CD14-positive monocyte (primary cell): ENCODE measurements at regions not wholly inside any gene's neighbourhood (a gene's known extent, or its start where the extent isn't known, plus 50 kb on each side); places are given as distances from the start of the nearest gene placed in this dataset.

Experiments
- DNase-seq, 3 donors: peaks; one replicate each; pipeline ENCODE4 v3.0.0-alpha.2; 2011 to 2022
- H2AFZ ChIP-seq: 2 replicates; pipeline ENCODE4 v1.6.0; 2012; ENCODE audit warnings: mild to moderate bottlenecking, low read depth, low read length, inconsistent platforms; ENCODE audit not compliant: insufficient read depth, poor library complexity, severe bottlenecking
- H3K27ac ChIP-seq, 2 donors: 1 replicate in 1 of 2; 2 replicates in 1 of 2; pipeline ENCODE4 v1.5.1; 2012 to 2013; ENCODE audit warnings: low read length in 2 of 2, control low read depth in 1 of 2, inconsistent platforms in 1 of 2, low read depth in 1 of 2, mild to moderate bottlenecking in 1 of 2
- H3K27me3 ChIP-seq, 2 donors: one replicate each; pipeline versions ENCODE4 v1.6.0 to v1.6.1; 2011 to 2013; ENCODE audit warnings: low read length in 2 of 2; ENCODE audit not compliant: control insufficient read depth in 2 of 2, insufficient read depth in 2 of 2
- H3K36me3 ChIP-seq, 2 donors: replicated peaks in 1 of 2; 1 replicate in 1 of 2; 2 replicates in 1 of 2; pipeline versions ENCODE4 v1.5.1 to v1.6.1; 2012 to 2013; ENCODE audit warnings: low read length in 2 of 2, control low read depth in 1 of 2, inconsistent platforms in 1 of 2, mild to moderate bottlenecking in 1 of 2; ENCODE audit not compliant: insufficient read depth in 2 of 2, control insufficient read depth in 1 of 2
- H3K4me1 ChIP-seq, 2 donors: 1 replicate in 1 of 2; 2 replicates in 1 of 2; pipeline versions ENCODE4 v1.5.1 to v1.6.1; 2012 to 2013; ENCODE audit warnings: low read length in 2 of 2, control low read depth in 1 of 2, inconsistent platforms in 1 of 2, mild to moderate bottlenecking in 1 of 2, moderate library complexity in 1 of 2; ENCODE audit not compliant: insufficient read depth in 2 of 2, control insufficient read depth in 1 of 2
- H3K4me2 ChIP-seq: replicated peaks from 2 replicates; pipeline ENCODE3; 2012; ENCODE audit warnings: low read length, moderate library complexity, mild to moderate bottlenecking; ENCODE audit not compliant: poor library complexity, severe bottlenecking; ENCODE audit errors: extremely low read depth
- H3K4me3 ChIP-seq, 3 experiments: fragments of 200-600 bp in 1 of 3; sonication (generic) in 1 of 3; replicated peaks in 1 of 3; 1 replicate in 2 of 3; 2 replicates in 1 of 3; pipeline ENCODE4 v1.5.1; 2011 to 2013; ENCODE audit warnings: low read length in 3 of 3, mild to moderate bottlenecking in 3 of 3, control low read depth in 2 of 3, low read depth in 2 of 3, inconsistent platforms in 1 of 3, moderate library complexity in 1 of 3
- H3K79me2 ChIP-seq: 2 replicates; pipeline ENCODE4 v1.6.0; 2012; ENCODE audit warnings: mild to moderate bottlenecking, control low read depth, inconsistent platforms, low read length, moderate library complexity; ENCODE audit not compliant: insufficient read depth
- H3K9ac ChIP-seq: 2 replicates; pipeline ENCODE4 v1.6.0; 2017; ENCODE audit warnings: low read length, mild to moderate bottlenecking; ENCODE audit not compliant: insufficient read depth, poor library complexity, severe bottlenecking
- H3K9me3 ChIP-seq, 2 donors: replicated peaks in 1 of 2; 1 replicate in 1 of 2; 2 replicates in 1 of 2; pipeline versions ENCODE4 v1.5.1 to v1.6.1; 2012 to 2013; ENCODE audit warnings: low read length in 2 of 2, control low read depth in 1 of 2; ENCODE audit not compliant: control insufficient read depth in 1 of 2, insufficient read depth in 1 of 2
- H4K20me1 ChIP-seq: 2 replicates; pipeline ENCODE4 v1.6.0; 2012; ENCODE audit warnings: mild to moderate bottlenecking, low read length, control low read depth, moderate library complexity; ENCODE audit not compliant: insufficient read depth
- H3K27ac Mint-ChIP-seq, 7 donors: one replicate each; pipeline ENCODE4 v1.8.0; 2020; ENCODE audit warnings: mild to moderate bottlenecking in 7 of 7, mixed read lengths in 7 of 7, moderate library complexity in 6 of 7, inconsistent platforms in 2 of 7
- H3K27me3 Mint-ChIP-seq, 3 donors: one replicate each; pipeline ENCODE4 v1.8.0; 2021 to 2022; ENCODE audit warnings: low read depth in 3 of 3, mild to moderate bottlenecking in 3 of 3, mixed read lengths in 3 of 3, moderate library complexity in 3 of 3, inconsistent platforms in 1 of 3
- H3K36me3 Mint-ChIP-seq, 2 donors: one replicate each; pipeline ENCODE4 v1.8.0; 2020; ENCODE audit warnings: mixed read lengths in 2 of 2, inconsistent platforms in 1 of 2, mild to moderate bottlenecking in 1 of 2
- H3K4me1 Mint-ChIP-seq: one replicate; pipeline ENCODE4 v1.8.0; 2020; ENCODE audit warnings: mild to moderate bottlenecking, mixed read lengths
- H3K4me3 Mint-ChIP-seq, 2 donors: one replicate each; pipeline ENCODE4 v1.8.0; 2020; ENCODE audit warnings: mild to moderate bottlenecking in 2 of 2, mixed read lengths in 2 of 2, moderate library complexity in 1 of 2
- H3K9me3 Mint-ChIP-seq, 7 donors: one replicate each; pipeline ENCODE4 v1.8.0; 2020 to 2022; ENCODE audit warnings: mixed read lengths in 7 of 7, mild to moderate bottlenecking in 6 of 7, moderate library complexity in 6 of 7, inconsistent platforms in 2 of 7
- WGBS: methylation state at CpG from one replicate; pipeline ENCODE4 v1.1.5; 2013; ENCODE audit warnings: missing lambda C conversion rate; ENCODE audit not compliant: insufficient coverage; 5-methylcytosine and 5-hydroxymethylcytosine counted together
- intact Hi-C, 2 donors: fragments of 100-400 bp; cut with micrococcal nuclease; formaldehyde crosslinking; loops; one replicate each; pipeline versions ENCODE4 v1.15.0 to v1.15.1; 2023
- TF ChIP-seq, protein P1 (sequence below): fragments of 200-600 bp; IDR thresholded peaks from one replicate; pipeline ENCODE4 v1.8.0; 2022; ENCODE audit warnings: antibody characterized with exemption, mild to moderate bottlenecking

DNA sequence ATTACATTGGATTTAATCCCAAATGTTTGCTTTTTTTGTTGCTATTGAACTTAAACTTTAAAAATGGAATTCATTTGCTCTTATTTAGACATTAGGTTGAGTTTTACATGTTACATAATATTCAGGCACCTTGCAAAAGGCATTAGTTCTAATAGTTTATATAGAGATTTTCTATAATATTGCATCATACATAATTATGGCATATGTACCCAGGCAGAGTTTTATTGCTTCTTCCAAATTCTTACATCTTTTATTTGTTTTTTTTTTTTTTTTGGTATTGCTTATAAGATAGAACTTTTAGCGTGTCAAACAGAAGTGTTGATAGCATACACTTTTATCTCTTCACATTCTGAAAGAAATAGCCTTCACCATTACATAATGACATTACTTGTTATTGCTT is 487.7 kb downstream of the GABRG1 start:
- Mint-ChIP-seq H3K27me3 (no peaks in the 10 kb centered on the region), H3K4me3 (no peak overlapping the region), H3K27ac (no peak overlapping the region), H3K4me1 (no peaks in the 10 kb centered on the region), H3K36me3 (no peaks in the 10 kb centered on the region), H3K9me3 (peaks cover 0 to 17% (median 2%) of the 10 kb centered on the region in 7 donors)
- Histone ChIP-seq H3K27me3 (no peaks in the 10 kb centered on the region), H3K4me2 (no peak overlapping the region), H4K20me1 (no peaks in the 10 kb centered on the region), H3K9ac (no peak overlapping the region), H2AFZ (no peak overlapping the region), H3K79me2 (no peaks in the 10 kb centered on the region), H3K9me3 (peaks cover 3 to 5% of the 10 kb centered on the region in 2 donors), H3K36me3 (no peaks in the 10 kb centered on the region), H3K4me1 (no peaks in the 10 kb centered on the region), H3K27ac (no peak overlapping the region), H3K4me3 (no peak overlapping the region)
- DNase-seq, result no peak
- TF ChIP-seq, protein P1, sequence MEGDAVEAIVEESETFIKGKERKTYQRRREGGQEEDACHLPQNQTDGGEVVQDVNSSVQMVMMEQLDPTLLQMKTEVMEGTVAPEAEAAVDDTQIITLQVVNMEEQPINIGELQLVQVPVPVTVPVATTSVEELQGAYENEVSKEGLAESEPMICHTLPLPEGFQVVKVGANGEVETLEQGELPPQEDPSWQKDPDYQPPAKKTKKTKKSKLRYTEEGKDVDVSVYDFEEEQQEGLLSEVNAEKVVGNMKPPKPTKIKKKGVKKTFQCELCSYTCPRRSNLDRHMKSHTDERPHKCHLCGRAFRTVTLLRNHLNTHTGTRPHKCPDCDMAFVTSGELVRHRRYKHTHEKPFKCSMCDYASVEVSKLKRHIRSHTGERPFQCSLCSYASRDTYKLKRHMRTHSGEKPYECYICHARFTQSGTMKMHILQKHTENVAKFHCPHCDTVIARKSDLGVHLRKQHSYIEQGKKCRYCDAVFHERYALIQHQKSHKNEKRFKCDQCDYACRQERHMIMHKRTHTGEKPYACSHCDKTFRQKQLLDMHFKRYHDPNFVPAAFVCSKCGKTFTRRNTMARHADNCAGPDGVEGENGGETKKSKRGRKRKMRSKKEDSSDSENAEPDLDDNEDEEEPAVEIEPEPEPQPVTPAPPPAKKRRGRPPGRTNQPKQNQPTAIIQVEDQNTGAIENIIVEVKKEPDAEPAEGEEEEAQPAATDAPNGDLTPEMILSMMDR, result no peak
- intact Hi-C loops, result no loop called here
- no CpG with 5 or more reads among the region's 1 CpG for WGBS

DNA sequence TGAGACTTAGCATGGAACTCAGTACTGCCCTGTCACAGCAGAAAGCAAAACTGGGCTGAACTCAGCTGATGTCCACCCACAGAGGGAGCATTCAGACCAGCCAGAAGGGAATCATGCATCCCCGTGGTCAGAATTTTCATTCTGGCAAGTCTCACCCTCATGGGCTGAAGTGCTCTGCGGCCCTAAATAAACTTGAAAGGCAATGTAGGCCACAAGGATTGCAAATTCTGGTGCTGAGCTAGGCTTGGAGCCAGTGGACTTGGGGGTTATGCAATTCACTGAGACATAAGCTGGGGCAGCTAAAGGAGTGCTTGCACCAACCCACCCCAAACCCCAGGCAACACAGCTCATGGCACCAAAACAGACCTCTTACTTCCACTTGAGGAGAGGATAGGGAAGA is 494.1 kb downstream of the GABRG1 start:
- Histone ChIP-seq H3K4me3 (no peak overlapping the region), H3K4me1 (no peaks in the 10 kb centered on the region), H4K20me1 (no peaks in the 10 kb centered on the region), H3K9me3 (peaks cover 9 to 11% of the 10 kb centered on the region in 2 donors), H3K36me3 (no peaks in the 10 kb centered on the region), H3K4me2 (no peak overlapping the region), H3K27ac (no peak overlapping the region), H3K79me2 (no peaks in the 10 kb centered on the region), H2AFZ (no peak overlapping the region), H3K9ac (no peak overlapping the region), H3K27me3 (no peaks in the 10 kb centered on the region)
- DNase-seq, result no peak
- WGBS, result 73% methylated on average over 2 of the region's 2 CpGs
- Mint-ChIP-seq H3K4me3 (no peak overlapping the region), H3K36me3 (no peaks in the 10 kb centered on the region), H3K9me3 (peaks cover 0 to 17% (median 6%) of the 10 kb centered on the region in 7 donors), H3K27ac (no peak overlapping the region), H3K4me1 (no peaks in the 10 kb centered on the region), H3K27me3 (no peaks in the 10 kb centered on the region)
- intact Hi-C loops, result no loop called here
- TF ChIP-seq, protein P1, result no peak
